ENCODE measurements at regions not wholly inside any gene's neighbourhood (a gene's known extent, or its start where the extent isn't known, plus 50 kb on each side); places are given as distances from the start of the nearest gene placed in this dataset.

DNA sequence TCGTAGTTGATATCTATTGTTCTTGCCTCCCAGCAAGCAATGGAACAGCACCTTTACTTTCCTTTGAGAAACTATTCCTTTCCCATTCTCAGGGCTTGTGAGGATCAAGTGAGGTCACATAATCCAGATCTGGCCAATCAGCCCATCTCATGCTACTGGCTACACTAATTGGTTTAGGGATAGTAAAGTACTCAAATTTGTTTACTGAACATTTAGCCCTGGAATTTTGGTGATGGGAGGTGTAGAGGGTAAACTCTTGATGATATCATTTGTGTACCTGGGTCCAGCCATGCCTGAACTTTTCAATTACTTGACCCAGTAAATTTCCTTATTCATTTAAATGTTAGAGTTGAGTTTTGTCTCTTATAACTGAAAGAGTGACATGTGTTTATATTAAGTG, 195.8 kb upstream of the TNP1 start:
- TF ChIP-seq, protein P1, sequence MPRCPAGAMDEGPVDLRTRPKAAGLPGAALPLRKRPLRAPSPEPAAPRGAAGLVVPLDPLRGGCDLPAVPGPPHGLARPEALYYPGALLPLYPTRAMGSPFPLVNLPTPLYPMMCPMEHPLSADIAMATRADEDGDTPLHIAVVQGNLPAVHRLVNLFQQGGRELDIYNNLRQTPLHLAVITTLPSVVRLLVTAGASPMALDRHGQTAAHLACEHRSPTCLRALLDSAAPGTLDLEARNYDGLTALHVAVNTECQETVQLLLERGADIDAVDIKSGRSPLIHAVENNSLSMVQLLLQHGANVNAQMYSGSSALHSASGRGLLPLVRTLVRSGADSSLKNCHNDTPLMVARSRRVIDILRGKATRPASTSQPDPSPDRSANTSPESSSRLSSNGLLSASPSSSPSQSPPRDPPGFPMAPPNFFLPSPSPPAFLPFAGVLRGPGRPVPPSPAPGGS (IDR thresholded peaks at IDR 0.05; ENCODE audit: borderline replicate concordance, insufficient read depth, low read depth, low read length, poor library complexity, severe bottlenecking) = no peak
- TF ChIP-seq EZH2 (IDR thresholded peaks at IDR 0.05; ENCODE audit: borderline replicate concordance, control insufficient read depth, low read depth, low read length) = no peak
- TF ChIP-seq CHD4 (IDR thresholded peaks at IDR 0.05) = no peak
- no peak for TF ChIP-seq YY1 (IDR thresholded peaks at IDR 0.05; ENCODE audit: low read depth, low read length)
- no peak for TF ChIP-seq NRF1 (conservative IDR thresholded peaks at IDR 0.05; ENCODE audit: low read depth, low read length)
- TF ChIP-seq ESRRA (IDR thresholded peaks at IDR 0.05; ENCODE audit: low read length) = no peak
- TF ChIP-seq BHLHE40 (IDR thresholded peaks at IDR 0.05; ENCODE audit: borderline replicate concordance in 1 of 2, low read depth in 2 of 2, low read length in 1 of 2) = no peak
- no peak for TF ChIP-seq PML (IDR thresholded peaks at IDR 0.05; ENCODE audit: low read length)
- no peak for TF ChIP-seq POLR2AphosphoS5 (IDR thresholded peaks at IDR 0.05; ENCODE audit: low read length)
- no peak for TF ChIP-seq POLR2A (IDR thresholded peaks at IDR 0.05; ENCODE audit: low read depth, low read length)
- TF ChIP-seq, protein P2, sequence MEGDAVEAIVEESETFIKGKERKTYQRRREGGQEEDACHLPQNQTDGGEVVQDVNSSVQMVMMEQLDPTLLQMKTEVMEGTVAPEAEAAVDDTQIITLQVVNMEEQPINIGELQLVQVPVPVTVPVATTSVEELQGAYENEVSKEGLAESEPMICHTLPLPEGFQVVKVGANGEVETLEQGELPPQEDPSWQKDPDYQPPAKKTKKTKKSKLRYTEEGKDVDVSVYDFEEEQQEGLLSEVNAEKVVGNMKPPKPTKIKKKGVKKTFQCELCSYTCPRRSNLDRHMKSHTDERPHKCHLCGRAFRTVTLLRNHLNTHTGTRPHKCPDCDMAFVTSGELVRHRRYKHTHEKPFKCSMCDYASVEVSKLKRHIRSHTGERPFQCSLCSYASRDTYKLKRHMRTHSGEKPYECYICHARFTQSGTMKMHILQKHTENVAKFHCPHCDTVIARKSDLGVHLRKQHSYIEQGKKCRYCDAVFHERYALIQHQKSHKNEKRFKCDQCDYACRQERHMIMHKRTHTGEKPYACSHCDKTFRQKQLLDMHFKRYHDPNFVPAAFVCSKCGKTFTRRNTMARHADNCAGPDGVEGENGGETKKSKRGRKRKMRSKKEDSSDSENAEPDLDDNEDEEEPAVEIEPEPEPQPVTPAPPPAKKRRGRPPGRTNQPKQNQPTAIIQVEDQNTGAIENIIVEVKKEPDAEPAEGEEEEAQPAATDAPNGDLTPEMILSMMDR (IDR thresholded peaks at IDR 0.05 in 2 of 3, conservative IDR thresholded peaks at IDR 0.05 in 1 of 3; ENCODE audit: control insufficient read depth in 2 of 3, extremely low read depth in 1 of 3, insufficient read depth in 1 of 3, low read depth in 3 of 3, low read length in 3 of 3) = no peak
- no peak for TF ChIP-seq SUZ12 (IDR thresholded peaks at IDR 0.05; ENCODE audit: unreplicated experiment)
- TF ChIP-seq HDAC6 (IDR thresholded peaks at IDR 0.05; ENCODE audit: unreplicated experiment) = no peak

Data from GM12878 (cell line).